ENCODE measurements at regions not wholly inside any gene's neighbourhood (a gene's known extent, or its start where the extent isn't known, plus 50 kb on each side); places are given as distances from the start of the nearest gene placed in this dataset.

GRCh38 chr4:23390246-23390645 is 499.6 kb downstream of the PPARGC1A start:
- DNase-seq = no peak

- DNase-seq = no peak
Observed at GRCh38 chr4:23388699-23389395, 501.0 kb downstream of the PPARGC1A start.

DNA sequence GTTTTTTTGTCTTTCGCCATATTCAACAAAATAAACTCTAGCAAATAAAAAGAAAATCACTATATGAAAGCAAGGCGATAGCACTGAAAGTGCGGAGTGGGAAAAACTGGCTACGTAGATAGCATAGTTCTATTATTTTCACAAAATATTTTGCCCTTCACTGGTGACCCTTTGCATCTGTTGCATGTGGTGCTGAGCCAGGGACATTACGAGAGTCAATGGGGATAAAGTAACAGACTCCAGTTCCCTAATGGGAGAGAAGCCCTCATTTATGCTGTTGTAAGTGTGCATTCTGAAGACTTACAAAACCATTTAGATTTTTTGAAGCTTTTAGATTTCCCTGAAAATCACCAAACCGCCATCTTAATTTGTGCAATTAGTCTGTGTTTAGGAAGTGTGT is 501.6 kb downstream of the PPARGC1A start:
- DNase-seq = no peak

DNA sequence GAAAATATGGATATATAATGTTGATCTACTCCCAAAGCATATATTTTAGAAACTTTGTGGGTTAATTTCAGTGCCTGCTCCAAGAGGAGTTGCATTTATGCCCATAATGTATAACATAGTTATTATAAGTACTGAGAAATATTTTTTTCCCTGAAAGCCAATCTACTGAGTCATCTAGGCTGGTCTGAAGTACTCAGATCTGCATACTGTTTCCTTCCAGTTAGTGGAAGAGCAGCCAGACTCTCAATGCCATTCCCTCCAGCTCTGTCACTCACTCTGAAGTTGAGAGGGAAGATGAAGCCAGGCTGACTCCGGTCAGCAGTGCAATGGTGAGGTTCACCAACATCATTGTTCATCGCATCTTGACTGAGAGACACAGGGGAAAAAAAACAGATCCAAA is 505.1 kb downstream of the PPARGC1A start:
- DNase-seq = no peak

DNA sequence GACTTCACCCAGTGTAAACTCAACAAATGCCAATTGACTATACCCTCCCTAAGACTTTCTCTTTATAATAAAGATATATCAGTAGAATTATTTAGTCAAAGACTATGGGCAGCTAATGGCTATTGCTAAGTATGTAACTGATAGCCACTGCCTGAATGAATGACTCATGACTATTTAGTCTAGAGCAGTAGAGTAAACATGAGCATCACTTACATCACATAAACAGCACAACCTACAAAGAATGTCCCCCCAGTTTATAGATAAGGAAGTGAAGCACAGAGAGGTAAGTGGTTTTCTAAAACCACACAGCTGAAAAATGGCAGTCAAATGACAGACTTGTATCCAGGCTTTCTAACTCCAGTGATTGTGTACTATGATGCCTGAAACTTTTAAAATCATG is 507.0 kb downstream of the PPARGC1A start:
- no peak for DNase-seq

GRCh38 chr4:23374259-23374658 is 515.6 kb downstream of the PPARGC1A start:
- no peak for DNase-seq

GRCh38 chr4:23373261-23373660 is 516.6 kb downstream of the PPARGC1A start:
- DNase-seq = no peak

DNA sequence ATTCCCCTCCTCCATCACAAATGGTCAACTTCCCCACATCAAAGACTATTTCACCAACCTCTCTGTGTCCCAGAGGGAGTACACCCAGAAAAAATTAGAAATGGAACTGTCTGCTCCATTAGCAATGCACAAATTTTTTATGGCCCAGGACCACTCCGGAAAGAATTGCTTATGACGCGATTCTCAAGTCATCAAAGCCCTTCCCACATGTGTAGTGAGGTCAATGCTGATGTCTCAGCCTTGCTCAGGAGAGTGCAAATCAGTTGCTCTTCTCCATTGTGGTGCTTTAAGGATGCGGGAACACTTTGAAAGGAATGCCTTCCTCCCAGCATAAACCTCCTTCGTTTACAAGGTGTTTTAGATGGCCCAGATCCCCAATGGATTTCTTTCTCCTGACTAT is 518.3 kb downstream of the PPARGC1A start:
- no peak for DNase-seq

DNA sequence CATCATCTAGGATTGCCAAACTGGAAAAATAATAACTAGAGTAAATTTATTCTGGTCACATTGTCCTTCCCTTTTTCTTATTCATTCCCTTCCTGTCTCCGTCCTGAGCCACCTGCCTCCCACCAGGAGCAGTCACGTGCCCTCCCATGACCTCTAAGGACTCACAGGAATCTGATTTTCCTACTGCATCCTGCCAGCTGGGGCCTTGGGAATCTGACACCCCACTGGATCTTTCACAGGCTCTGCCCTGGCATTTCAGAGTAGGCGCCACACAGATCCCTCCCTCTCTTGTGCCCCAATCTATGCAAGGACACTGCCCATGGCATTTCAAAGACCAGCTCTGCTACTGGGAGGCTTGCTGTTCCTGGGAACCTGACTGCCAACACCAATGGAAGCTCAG is 520.5 kb downstream of the PPARGC1A start:
- DNase-seq = no peak

GRCh38 chr4:23368081-23368697 is 521.7 kb downstream of the PPARGC1A start:
- no peak for DNase-seq

DNA sequence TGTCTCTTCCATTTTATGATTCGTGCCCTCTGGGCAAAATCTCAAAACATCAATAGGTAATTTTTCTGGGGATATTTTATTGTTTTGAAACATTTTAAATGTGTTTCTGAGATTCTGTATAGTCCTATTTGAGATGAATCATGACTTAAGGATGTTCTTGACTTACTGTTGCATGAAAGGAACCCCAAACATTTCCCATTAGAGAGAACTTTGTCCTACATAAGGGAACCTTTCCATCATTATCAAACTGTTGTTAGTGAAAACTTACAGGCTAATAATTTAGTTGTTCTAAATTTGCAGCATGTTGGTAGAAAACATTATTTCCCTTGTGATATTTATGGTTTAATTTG is 523.3 kb downstream of the PPARGC1A start:
- DNase-seq = no peak

GRCh38 chr4:23365871-23366556 is 523.8 kb downstream of the PPARGC1A start:
- DNase-seq = no peak

DNA sequence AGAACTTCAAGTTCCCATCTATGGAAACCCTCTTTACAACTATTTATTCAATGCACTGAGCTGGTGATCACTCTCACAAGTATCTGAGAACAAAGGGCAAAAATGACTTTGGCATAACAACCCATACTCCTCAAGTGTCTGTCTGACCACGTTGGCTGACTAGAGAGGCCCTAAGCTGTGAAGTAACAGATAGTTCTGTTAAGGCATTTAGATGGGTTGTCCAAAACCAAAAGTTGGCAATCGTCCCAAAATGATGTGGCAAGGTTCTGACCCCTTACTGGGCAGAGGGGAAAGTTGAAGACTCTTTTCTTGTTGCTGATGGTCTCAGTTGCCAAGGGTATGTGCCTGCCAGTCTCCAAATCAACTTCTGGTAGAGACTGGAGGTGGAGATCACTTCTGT is 524.8 kb downstream of the PPARGC1A start:
- no peak for DNase-seq

GRCh38 chr4:23364167-23364566 is 525.7 kb downstream of the PPARGC1A start:
- no peak for DNase-seq

DNA sequence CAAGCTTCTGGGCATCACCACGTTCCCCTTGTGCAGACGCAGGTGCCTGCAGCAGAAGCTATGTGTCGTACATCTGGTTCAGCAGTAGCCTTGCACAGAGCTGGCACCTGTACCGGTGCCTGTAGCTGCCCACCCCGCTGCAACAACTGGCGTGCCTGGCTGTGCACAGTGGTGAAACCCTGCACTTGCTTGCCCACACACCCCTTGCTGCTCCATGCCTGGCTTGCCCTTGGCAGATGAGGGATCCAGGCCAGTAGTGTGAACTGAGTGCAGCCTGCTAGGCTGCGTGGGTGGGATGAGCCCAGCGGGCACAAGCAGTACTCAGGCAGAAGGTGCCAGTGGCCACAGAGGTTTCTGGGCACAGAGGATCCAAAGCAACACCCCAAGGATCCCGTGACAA is 528.4 kb downstream of the PPARGC1A start:
- no peak for DNase-seq

- no peak for DNase-seq
Observed at GRCh38 chr4:23360718-23361117, 529.1 kb downstream of the PPARGC1A start.

DNA sequence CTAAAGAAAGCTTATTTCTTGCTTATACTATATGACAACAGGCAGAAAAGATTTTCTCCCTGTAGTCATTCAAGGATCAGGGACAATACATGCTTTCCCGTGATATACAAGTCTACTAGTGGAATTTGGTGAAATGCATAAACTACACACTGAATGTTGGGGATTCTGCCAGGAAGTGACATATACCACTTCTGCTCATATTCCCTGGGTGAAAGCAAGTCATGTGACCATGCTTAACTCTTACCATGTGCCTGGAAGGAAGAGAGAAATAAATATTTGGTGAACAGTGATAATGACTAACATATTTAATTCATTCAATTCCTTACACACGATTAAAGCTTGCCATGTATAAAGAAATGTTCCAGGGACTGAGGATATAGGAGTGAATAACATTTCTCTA is 534.6 kb downstream of the PPARGC1A start:
- DNase-seq = no peak

DNA sequence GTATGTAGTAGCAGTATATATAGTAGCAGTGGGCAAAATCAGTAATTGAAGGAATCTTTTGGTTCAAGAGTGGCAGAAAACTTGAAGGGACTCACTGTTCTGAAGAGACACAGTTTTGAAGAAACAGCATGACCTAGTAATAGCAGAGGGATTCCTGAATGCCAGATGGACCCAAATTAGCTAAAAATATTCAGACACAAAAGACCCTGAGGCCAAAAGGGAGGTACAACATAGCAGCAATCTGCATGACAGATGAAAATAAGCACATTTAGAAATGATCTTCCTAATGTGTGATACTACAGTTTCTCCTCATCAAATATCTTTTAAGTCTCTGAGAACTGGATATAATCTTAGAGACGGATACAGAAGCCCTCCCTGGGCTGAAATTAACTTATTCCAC is 536.6 kb downstream of the PPARGC1A start:
- DNase-seq = no peak

DNA sequence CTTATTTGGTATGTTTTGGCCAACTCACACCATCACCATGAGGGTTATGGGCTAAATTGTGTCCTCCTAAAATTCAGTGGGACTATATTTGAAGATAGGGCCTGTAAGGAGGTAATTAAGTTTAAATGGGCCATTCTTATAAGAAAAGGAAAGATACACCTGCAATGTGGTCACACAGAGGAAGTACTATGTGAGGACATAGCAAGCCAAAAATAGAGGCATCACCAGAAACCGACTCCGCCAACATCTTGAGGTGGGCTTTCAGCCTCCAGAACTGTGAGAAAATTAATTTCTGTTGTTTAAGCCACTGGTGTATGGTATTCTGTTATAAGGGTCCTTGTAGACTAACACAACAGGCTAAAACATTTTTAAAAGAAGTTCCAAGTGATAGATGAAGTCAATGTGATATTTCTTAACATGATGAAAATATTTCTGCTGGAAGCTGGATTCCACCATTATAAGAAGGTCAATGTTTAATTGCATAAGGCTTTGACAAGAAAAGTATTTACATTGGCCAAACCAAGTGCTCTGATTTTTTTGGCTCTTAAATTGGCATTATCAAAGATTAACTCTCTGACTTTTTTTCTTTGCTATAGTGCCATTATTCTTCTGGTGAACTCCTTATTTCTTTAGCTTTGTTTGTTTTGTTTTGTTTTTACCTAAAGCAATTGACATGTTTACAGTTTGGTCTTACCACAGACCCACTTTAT is 540.9 kb downstream of the PPARGC1A start:
- no peak for DNase-seq

DNA sequence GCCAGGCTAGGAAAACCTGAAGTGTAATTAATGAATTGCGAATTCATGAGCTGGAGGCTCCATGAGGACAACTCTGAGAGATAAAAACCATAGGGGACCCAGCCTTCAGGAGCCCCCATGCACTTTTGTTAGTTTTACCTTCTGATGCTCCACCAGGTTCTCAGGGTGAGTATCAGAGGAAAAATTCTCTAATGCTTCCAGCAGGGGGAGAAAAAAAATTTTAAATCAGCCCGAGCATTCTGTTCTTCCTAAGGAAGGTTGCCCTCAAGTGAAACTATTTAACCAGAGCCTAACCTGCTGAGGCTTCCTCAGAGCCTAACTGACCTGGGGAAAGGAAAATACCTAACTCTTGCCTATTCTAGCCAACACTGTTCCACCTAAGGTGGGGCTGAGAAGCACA is 552.6 kb downstream of the PPARGC1A start:
- no peak for DNase-seq

DNA sequence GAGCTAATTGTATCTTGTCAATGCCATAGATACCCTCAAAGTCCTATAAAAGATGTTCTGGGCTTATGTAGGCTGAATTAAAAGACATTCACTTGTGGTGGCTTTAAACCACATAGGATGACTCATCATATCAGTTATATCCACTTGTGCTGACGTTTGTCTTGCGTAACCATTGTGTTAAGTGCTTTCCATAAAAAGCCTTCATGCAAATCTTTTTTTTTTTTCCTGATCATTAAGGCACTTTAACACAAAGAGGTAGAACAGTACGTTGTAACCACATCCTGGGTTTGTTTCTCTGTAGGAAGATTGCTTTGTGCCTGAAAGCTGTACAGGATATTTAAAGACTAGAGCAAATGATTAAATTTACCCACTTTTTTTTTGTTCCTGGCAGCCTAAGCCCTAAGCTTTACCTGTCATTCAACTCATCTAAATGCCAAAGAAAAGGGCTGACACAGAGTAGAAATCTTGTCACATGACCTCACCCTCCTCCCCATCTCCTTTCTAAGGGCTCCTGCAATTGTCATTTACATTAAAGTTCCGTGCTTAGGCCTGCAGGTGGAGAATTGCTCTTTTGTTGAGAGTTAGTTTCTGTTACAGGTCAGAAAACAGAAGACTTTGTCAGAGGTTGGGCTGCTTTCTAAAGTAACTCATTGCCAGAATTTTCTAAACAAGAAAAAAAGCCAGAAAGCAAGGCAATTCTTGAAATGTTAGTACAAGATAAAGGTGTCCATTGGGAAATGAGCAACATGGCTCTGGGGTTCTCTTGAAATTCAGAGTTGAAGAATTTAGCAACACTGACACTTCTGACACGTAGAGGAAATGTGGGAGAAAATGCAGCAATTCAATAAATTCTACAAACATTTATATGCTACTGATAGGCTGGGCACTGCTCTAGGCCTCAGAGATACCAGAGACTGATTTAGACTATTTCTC is 555.6 kb downstream of the PPARGC1A start:
- no peak for DNase-seq

DNA sequence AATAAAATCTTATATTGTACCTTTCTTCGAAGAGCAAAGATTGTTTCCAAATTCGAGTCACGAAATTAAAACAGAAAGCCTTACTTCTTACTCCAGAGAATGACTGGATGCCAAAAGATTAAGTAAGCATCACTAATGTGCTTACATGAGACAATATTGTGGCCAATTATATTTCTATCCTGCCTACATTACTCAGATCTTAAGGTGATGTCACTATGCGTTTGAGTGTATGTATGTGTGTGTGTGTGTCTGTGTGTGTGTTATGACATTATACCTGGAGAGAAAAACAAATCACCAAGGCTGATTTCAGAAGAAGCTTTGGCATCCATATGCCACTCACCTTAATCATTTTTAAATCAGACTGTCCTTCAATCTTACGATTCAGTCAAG is 556.3 kb downstream of the PPARGC1A start:
- no peak for DNase-seq

DNA sequence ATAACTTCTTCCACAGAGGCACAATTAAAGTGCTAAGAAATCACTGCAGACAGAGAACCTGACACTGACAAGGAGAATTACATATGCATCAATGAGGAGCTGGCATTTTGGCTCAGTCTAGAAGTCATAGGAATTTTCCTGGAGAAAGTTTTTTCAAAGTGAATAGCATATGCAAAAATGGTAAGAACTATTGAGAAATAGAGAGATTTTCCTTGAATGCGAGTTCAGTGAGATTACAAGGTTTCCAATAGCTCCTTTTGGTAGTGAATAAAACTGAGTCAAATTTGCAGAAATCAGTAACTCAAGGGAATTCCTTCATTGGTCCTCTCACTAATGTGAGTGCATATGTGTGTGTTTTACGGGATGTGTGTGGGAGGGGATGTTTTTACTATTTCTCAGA is 557.5 kb downstream of the PPARGC1A start:
- DNase-seq = no peak

All from GOT3 (cell line).